ENCODE measurements at regions not wholly inside any gene's neighbourhood (a gene's known extent, or its start where the extent isn't known, plus 50 kb on each side); places are given as distances from the start of the nearest gene placed in this dataset.

GRCh38 chr4:104899863-104900262 lies 246.8 kb upstream of the TET2 start:
- no peak for TF ChIP-seq CTCF (conservative IDR thresholded peaks at IDR 0.05; ENCODE audit: low read depth, low read length)
- H3K4me3 ChIP-seq (ENCODE audit: low read length), result no peak overlapping the region
- no peak for DNase-seq (ENCODE audit: low read depth)

GRCh38 chr4:104901438-104901837 lies 245.2 kb upstream of the TET2 start:
- DNase-seq (ENCODE audit: low read depth), result peak; percentile 35
- H3K4me3 ChIP-seq (ENCODE audit: low read length), result no peak overlapping the region
- TF ChIP-seq CTCF (conservative IDR thresholded peaks at IDR 0.05; ENCODE audit: low read depth, low read length), result peak; percentile 13

GRCh38 chr4:104901961-104902605 lies 244.6 kb upstream of the TET2 start:
- no peak overlapping the region for H3K4me3 ChIP-seq (ENCODE audit: low read length)
- DNase-seq (ENCODE audit: low read depth), result no peak
- TF ChIP-seq CTCF (conservative IDR thresholded peaks at IDR 0.05; ENCODE audit: low read depth, low read length), result no peak

- TF ChIP-seq CTCF (conservative IDR thresholded peaks at IDR 0.05; ENCODE audit: low read depth, low read length), result no peak
- no peak for DNase-seq (ENCODE audit: low read depth)
- no peak overlapping the region for H3K4me3 ChIP-seq (ENCODE audit: low read length)
Measured at GRCh38 chr4:104905065-104905464, 241.6 kb upstream of the TET2 start.

GRCh38 chr4:104905546-104905945 lies 241.1 kb upstream of the TET2 start:
- DNase-seq (ENCODE audit: low read depth), result no peak
- TF ChIP-seq CTCF (conservative IDR thresholded peaks at IDR 0.05; ENCODE audit: low read depth, low read length), result no peak
- no peak overlapping the region for H3K4me3 ChIP-seq (ENCODE audit: low read length)

GRCh38 chr4:104906276-104906675 lies 240.4 kb upstream of the TET2 start:
- TF ChIP-seq CTCF (conservative IDR thresholded peaks at IDR 0.05; ENCODE audit: low read depth, low read length), result no peak
- no peak for DNase-seq (ENCODE audit: low read depth)
- no peak overlapping the region for H3K4me3 ChIP-seq (ENCODE audit: low read length)

GRCh38 chr4:104907074-104907649 lies 239.5 kb upstream of the TET2 start:
- TF ChIP-seq CTCF (conservative IDR thresholded peaks at IDR 0.05; ENCODE audit: low read depth, low read length), result no peak
- DNase-seq (ENCODE audit: low read depth), result no peak
- H3K4me3 ChIP-seq (ENCODE audit: low read length), result no peak overlapping the region
